ENCODE measurements at regions not wholly inside any gene's neighbourhood (a gene's known extent, or its start where the extent isn't known, plus 50 kb on each side); places are given as distances from the start of the nearest gene placed in this dataset.

DNA sequence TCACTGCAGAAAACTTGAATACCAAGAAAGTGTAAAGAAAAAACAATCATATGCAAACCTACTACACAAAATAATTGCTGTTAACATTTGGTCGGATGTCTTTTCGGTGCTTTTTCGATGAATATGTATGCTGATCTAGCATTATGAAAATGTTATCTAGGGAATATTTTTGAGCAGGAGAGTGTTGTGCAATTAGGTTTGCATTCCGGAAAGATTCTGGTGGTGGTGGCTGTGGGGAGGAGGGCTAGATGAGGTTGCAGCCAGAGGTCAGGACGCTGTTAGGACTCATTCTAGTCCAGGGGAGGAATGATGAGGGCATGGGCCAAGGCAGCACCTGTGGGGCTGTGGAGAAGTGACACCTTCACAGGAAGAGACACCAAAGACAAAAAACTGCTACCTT, 258.0 kb upstream of the ASIC2 start:
- 56 to 71% (median 61%) methylated on average over 5 of the region's 5 CpGs for WGBS, 3 donors
- DNase-seq = no peak
- Histone ChIP-seq H3K27me3 (no peaks in the 10 kb centered on the region), H3K27ac (no peak overlapping the region), H3K4me3 (no peak overlapping the region), H3K9me3 (no peaks in the 10 kb centered on the region), H3K36me3 (no peaks in the 10 kb centered on the region), H3K4me1 (ENCODE audit: insufficient read depth) (no peaks in the 10 kb centered on the region)
- TF ChIP-seq EP300 (IDR thresholded peaks at IDR 0.05) (no peak), POLR2A (IDR thresholded peaks at IDR 0.05) (no peak)
- TF ChIP-seq, protein P1, sequence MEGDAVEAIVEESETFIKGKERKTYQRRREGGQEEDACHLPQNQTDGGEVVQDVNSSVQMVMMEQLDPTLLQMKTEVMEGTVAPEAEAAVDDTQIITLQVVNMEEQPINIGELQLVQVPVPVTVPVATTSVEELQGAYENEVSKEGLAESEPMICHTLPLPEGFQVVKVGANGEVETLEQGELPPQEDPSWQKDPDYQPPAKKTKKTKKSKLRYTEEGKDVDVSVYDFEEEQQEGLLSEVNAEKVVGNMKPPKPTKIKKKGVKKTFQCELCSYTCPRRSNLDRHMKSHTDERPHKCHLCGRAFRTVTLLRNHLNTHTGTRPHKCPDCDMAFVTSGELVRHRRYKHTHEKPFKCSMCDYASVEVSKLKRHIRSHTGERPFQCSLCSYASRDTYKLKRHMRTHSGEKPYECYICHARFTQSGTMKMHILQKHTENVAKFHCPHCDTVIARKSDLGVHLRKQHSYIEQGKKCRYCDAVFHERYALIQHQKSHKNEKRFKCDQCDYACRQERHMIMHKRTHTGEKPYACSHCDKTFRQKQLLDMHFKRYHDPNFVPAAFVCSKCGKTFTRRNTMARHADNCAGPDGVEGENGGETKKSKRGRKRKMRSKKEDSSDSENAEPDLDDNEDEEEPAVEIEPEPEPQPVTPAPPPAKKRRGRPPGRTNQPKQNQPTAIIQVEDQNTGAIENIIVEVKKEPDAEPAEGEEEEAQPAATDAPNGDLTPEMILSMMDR (IDR thresholded peaks at IDR 0.05) = no peak
- intact Hi-C loops (cut with DNase I) = no loop called here

- TF ChIP-seq, protein P1 (IDR thresholded peaks at IDR 0.05) = no peak
- TF ChIP-seq EP300 (IDR thresholded peaks at IDR 0.05) = no peak
- no peak for TF ChIP-seq POLR2A (IDR thresholded peaks at IDR 0.05)
- DNase-seq = no peak
- no peak overlapping the region for H3K4me3 ChIP-seq
- H3K36me3 ChIP-seq = no peaks in the 10 kb centered on the region
- H3K27me3 ChIP-seq = no peaks in the 10 kb centered on the region
- no peak overlapping the region for H3K27ac ChIP-seq
- 47 to 55% (median 48%) methylated on average over 6 of the region's 6 CpGs for WGBS, 3 donors
- H3K9me3 ChIP-seq = no peaks in the 10 kb centered on the region
- intact Hi-C loops (cut with DNase I) = no loop called here
- no peaks in the 10 kb centered on the region for H3K4me1 ChIP-seq (ENCODE audit: insufficient read depth)
These were observed 258.8 kb upstream of the ASIC2 start for GRCh38 chr17:33551911-33552310.

DNA sequence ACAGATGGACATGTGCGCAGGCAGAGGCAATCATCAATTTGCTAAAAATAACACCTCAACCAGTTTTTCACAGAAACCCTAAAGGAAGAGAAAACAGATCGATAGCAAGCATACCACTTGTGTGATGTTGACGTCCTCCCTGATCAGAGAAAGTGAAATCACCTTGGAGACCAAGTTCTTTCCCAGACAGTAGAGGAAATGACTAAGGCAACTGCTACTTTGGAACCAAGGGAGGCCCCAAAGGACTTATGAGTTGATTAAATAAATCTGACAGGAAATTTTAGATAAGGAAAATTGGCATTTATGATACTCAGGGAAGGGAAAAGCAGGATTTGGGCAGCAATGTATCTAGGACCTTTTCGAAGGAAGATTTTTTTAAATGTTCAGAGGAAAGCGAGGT, 267.1 kb upstream of the ASIC2 start:
- intact Hi-C loops (cut with DNase I) = no loop called here
- Histone ChIP-seq H3K9me3 (no peaks in the 10 kb centered on the region), H3K27me3 (no peaks in the 10 kb centered on the region), H3K4me3 (no peak overlapping the region), H3K27ac (no peak overlapping the region), H3K36me3 (no peaks in the 10 kb centered on the region), H3K4me1 (ENCODE audit: insufficient read depth) (no peaks in the 10 kb centered on the region)
- TF ChIP-seq POLR2A (IDR thresholded peaks at IDR 0.05) (no peak), EP300 (IDR thresholded peaks at IDR 0.05) (no peak)
- TF ChIP-seq, protein P1 (IDR thresholded peaks at IDR 0.05) = no peak
- DNase-seq = no peak
- 60 to 73% (median 65%) methylated on average over 5 of the region's 5 CpGs for whole genome bisulfite sequencing, 3 donors

DNA sequence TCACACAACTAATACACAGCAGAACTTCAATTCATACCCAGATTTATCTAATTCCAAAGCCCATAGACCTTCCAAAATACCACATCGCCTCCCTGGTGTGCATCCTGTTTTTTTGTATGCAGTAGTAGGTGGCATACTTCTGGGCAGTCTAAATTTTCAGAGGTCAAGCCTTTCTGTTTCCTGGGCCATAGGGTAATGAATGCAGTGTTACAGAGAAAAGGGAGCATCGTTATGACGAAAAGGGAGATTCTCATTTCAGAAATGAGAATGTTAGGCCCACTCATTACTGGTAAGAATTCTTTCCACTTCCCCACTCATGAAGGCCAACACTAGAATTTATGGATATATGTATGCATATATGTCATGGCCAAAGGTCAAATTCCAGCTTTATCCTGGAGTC, 267.8 kb upstream of the ASIC2 start:
- WGBS, 3 donors = 52 to 81% (median 68%) methylated on average over 3 of the region's 3 CpGs
- intact Hi-C loops (cut with DNase I) = no loop called here
- no peak for TF ChIP-seq EP300 (IDR thresholded peaks at IDR 0.05)
- TF ChIP-seq POLR2A (IDR thresholded peaks at IDR 0.05) = no peak
- TF ChIP-seq, protein P1 (IDR thresholded peaks at IDR 0.05) = no peak
- no peak for DNase-seq
- Histone ChIP-seq H3K4me1 (ENCODE audit: insufficient read depth) (no peaks in the 10 kb centered on the region), H3K9me3 (no peaks in the 10 kb centered on the region), H3K27me3 (no peaks in the 10 kb centered on the region), H3K27ac (no peak overlapping the region), H3K36me3 (no peaks in the 10 kb centered on the region), H3K4me3 (no peak overlapping the region)
